Mucosa of gallbladder (tissue), 1 donor: ENCODE measurements at regions not wholly inside any gene's neighbourhood (a gene's known extent, or its start where the extent isn't known, plus 50 kb on each side); places are given as distances from the start of the nearest gene placed in this dataset.

ENCODE experiments used
- DNase-seq: peaks from one replicate; pipeline ENCODE4 v3.0.0-alpha.2; 2020; ENCODE audit warnings: low spot score
- donor health status: DM: no; HTN: no; CAD: no.

DNA sequence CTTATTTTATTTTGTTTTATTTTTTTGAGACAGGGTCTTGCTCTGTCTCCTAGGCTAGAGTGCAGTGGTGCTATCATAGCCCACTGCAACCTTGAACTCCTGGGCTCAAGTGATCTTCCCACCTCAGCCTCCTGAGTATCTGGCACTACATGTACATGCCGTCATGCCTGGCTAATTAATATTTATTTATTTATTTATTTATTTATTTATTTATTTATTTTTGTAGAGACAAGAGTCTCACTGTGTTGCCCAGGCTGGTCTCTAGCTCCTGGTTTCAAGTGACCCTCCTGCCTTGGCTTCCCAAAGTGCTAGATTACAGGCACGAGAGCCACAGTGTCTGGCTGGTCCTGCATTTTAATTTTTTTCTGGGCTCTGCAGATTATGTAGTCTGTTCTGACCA, 84.9 kb upstream of the BCOR start:
- no peak for DNase-seq

DNA sequence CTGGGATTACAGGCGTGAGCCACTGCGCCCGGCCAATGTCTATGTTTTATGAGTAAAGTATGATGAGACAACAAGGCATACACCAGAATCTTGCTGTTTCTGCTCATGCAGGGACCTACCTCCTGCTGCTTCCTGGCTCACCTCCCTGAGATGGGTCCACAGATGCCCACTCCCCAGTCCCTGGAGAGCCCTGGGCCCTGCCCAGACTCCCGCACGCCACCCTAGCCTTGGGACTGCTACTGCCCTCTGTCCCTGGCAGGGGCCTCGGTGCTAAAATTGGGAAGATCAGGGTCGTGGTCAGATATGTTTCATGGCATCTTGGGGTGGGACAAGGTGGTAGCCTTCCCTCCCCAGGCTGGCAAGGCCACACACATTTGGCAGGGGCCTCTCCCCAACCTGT, 84.3 kb upstream of the BCOR start:
- no peak for DNase-seq

DNA sequence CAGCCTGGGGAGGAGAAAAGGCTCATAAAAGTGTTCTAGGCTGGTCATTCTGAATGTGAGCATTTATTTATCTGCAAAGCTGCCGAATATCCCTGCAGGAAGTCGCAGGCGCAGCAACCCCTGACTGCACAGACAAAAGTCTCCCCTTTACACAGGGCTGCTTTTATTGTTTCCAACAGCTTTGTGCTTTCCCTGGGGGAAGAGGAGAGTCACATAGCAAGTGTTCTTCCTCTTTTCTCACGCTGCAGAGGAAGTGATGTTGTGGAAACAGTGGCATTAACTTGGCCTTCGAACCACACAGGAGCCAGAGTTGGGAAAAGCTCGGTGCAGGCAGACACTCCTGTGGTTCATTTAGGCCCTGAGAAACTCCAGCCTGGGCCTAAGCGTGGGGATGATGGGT, 81.5 kb upstream of the BCOR start:
- no peak for DNase-seq

GRCh38 chrX:40177942-40178715, 80.4 kb upstream of the BCOR start:
- no peak for DNase-seq

GRCh38 chrX:40177489-40177888, 79.7 kb upstream of the BCOR start:
- DNase-seq, result no peak

- DNase-seq, result no peak
Measured at GRCh38 chrX:40177117-40177430, 79.3 kb upstream of the BCOR start.

DNA sequence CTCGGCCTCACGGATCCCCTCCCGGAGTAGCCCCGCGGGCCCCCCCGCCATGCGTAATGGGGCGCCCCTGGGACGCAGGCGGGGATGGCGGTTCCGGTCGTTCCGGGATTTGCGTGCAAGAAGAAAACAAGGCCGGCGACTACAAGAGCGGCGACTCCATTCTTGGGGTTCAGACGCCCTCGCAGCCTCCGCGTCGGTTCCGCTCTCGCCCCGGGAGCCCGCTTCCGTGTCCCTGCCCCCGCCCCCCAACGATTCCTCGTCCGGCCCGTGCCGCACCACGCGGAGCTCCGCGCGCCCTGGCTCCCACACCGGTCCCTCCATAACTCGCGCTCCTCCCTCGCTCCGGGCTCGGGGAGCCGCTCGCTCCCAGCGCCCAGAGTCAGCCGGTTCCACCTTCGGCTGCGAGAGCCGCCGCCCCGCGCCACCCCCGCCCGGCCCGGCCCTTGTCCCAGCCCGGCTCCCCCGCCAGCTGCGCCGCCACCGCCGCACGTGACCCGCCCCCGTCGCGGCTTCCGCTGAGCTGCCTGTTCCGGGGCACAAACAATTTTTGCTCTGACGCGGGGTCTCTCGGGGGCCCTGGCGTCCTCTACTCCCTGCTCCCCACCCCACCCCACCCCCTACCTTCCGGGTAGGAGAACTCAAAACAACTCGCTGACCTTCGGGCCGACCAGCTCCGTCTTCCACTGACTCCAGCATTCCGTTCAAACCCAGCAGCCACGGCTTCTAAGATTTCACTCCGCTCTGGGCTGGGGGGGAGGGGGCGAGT, 78.8 kb upstream of the BCOR start:
- DNase-seq, result peak; percentile 56

- DNase-seq, result peak; percentile 67
Measured at GRCh38 chrX:40175511-40176350, 78.0 kb upstream of the BCOR start.

- peak; percentile 40 for DNase-seq
Measured at GRCh38 chrX:40174854-40175510, 77.2 kb upstream of the BCOR start.

- DNase-seq, result peak; percentile 62
Measured at GRCh38 chrX:40174001-40174853, 76.5 kb upstream of the BCOR start.

DNA sequence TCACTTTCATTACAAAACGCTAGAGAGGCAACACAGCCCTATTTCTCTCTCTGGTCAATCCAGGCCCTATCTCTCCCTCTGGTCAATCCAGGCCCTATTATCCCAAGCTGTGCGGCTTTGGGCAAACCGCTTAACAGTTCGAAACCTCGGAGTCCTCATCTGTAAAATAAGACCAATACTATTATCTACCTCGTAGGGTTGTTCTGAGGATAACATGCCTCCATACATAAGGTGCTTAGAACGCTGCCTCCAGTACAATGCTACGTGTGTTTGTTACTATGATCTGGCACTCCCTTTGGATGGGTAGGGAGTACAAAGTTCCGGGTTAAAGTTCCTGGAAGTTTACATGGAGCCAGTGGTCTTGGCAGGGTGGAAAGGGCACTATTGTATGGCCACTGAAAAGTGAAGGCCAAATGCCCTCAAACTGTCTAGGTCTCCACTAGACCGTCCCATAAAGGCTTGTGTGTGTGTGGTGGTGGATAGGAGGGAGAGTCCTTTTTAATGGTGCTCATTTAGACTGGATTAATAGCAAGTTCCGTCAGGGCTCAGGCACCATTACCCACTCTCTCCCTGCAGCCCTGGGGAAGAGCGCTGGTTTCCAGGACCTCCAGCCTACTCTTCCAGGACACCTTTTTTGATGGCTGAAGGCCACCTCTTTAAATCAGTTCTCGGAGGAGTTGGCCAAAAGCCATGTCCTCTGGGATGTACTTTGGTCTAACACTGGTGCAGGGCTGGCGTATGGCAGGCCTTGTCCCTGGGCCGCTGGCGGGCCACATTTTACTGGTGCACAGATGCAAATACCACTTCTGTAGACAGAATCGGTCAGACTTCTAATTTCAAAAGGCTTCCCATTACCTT, 75.6 kb upstream of the BCOR start:
- DNase-seq, result no peak

DNA sequence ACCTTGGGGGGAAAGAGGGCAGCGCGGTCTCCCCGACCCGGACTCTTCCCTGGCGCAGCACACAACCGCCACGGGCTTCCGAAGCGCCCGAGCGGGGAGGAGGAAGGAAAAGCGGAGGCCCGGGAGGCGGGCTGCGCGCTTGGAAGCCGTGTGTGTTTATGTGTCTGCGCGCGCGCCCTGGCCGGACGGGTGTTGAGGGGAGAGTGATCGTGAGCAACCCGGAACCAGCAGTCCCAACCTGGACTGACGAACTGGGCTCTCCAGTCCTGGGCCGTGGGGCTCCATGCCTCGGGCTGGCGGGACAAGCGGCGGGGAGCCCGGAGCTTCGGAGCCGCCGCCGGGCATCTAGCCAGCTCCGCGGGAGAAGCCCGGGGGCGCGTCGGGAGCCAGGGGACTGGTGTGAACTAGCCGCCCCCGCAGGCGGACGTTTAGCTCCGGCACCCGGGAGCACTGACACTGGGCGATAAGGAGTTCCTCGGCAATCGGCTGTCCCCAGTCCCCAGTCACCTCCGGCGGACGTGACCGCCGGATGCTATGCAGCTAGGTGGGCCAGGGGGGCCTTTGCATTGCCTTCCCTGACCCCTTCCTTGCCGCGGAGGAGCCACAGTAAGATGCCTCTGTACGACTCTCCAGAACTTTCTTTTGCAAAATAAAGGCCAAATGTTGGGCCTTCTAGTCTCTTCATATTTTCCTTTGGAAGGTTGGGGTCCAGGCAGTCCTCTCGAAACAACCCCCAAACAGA, 74.8 kb upstream of the BCOR start:
- DNase-seq, result peak; percentile 53

DNA sequence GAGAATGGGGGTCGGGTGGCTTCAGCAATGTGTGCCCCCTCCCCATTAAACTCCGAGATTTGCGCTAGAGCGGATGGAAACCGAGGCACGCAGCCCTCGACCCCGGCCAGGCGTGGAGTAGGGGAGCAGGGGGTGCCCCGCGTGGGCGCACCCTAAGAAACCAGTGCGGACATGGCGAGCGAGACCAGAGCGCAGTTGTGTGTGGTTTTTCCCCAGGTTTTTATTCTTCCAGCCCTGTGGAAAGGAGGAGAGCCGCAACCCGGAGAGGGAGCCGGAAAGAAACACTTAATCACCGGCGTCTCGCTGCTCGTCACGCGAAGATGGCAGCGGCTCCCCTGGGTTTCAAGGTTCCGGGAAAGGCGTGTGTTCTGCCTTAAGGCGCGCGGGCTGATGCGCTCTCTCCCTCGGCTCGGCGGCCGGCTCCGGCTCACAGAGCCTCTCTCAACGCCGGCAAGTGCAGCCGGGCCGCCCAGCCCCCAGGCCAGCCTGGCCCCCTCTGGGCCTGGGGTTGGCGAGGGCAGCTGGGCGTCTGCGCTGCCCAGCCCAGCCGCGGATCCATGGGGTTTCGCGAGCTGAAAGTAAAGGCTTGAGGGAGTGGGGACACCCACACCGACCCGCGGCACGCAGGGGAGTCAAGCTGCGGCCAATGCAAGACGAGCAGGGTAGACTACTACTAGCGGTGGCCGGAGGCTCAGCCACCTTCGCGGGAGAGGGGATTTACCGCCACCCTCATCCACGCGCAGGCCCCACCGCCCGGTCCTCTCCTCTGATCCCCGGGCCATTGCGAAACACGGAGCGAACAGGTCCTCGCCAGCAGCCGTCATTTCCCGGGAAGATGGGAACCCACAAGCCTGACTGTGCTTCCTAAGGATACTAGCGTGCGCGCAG, 74.0 kb upstream of the BCOR start:
- no peak for DNase-seq

- no peak for DNase-seq
Measured at GRCh38 chrX:40170830-40171512, 73.2 kb upstream of the BCOR start.

DNA sequence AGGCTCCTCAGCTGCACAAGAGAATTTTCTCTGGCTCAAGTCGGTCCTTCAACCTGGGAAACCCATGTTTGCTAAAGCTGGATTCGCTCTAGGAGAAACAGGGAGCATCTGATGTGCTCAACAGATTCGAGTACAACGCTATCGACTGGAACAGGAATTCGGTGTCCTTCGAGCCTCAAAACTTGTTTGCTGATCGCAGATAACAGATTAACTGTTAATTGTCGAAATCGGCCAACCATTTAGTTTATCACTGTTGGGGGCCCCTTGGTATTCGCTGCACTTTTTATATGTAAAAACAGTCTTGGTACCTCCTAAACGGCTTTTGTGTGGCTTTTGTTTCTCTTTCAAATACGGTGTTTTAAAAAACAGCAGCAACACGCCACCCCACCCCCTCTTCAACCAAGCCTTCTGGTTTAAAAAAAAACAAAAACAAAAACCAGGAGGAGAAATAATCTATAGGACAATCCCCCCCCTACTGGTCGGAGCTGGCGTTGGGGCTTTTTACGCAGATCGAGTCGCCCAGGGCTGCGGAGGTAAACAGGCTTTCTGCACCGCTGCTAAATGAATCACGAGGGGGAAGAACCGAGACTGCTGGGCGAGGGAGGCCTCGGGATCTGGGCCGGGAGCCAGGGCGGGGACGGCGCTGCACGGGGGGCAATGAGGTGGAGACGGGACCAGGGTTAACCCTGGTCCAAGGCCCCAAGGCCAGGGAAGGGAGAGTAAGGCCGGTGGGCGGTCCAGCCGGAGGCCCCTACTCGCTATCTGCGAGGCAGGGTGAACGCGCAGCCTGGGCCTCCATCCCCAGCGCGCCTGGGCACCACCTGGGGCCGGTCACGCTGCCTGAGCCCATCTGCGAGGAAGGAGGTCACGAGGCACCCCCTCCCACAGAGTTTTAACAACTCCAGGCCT, 71.7 kb upstream of the BCOR start:
- DNase-seq, result peak; percentile 74

GRCh38 chrX:40168480-40169011, 70.8 kb upstream of the BCOR start:
- no peak for DNase-seq
